Glomerular visceral epithelial cell (primary cell): ENCODE measurements at regions not wholly inside any gene's neighbourhood (a gene's known extent, or its start where the extent isn't known, plus 50 kb on each side); places are given as distances from the start of the nearest gene placed in this dataset.
"Not testable (repeated sequence)": the region's sequence is repeated elsewhere in the genome, so short reads cannot be mapped to it uniquely, and the experiment has no call there.

Experiments
- DNase-seq: peaks from one replicate; pipeline ENCODE4 v3.0.0-alpha.2; 2016; ENCODE audit errors: extremely low spot score

GRCh38 chr4:162943263-162943662 is 223.4 kb downstream of the NAF1 start:
- no peak for DNase-seq

GRCh38 chr4:162938738-162939485 is 227.8 kb downstream of the NAF1 start:
- no peak for DNase-seq

DNA sequence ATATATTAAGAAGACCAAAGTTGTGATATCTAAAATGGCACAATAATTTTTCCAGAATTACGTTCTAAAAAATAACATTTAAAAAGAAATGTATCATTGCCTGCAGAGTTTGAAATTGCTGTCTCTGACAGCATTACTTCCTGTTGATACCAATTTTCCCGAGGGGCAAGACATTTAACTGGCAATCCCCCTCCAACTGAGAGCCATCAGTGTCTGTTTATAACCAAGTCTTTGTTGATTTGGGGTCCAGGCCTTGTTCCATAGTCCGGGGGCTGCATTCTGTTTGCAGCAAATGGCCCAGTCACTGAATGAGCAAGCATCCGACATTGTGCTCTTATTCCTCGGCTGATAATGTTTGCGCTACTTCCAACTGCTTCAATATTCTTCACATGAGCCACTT is 231.5 kb downstream of the NAF1 start:
- DNase-seq, result no peak

- DNase-seq, result no peak
These were observed 235.4 kb downstream of the NAF1 start for GRCh38 chr4:162931286-162931685.

DNA sequence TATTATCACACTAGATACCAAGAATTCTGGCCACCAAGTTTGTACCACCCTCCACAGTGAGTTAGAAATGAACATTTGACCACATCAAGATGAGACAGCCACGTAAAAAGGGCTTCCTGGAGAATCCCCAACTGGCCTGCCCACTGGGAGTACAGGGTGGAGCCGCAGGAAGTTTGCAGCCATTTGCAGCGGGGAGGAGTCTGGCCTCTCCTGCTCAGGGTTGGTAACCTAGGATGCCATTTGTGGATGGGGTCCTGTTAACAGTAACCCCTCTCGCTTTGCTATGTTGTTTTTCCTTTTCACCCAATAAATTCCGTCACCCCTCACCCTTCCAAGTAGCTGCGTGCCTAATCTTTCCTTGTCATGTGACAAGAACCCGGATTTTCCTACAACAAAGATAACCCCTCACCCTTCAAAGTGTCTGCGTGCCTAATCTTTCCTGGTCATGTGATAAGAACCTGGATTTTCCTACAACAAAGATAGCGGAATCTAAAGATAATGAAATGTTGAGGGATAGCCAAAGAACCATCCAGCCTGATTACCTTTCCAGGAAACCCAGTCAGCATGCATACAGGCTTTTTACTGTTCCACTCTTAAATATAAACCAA is 245.4 kb downstream of the NAF1 start:
- DNase-seq, result no peak

- no peak for DNase-seq
These were observed 246.0 kb downstream of the NAF1 start for GRCh38 chr4:162920649-162921048.

- no peak for DNase-seq
These were observed 254.2 kb downstream of the NAF1 start for GRCh38 chr4:162912482-162912881.

DNA sequence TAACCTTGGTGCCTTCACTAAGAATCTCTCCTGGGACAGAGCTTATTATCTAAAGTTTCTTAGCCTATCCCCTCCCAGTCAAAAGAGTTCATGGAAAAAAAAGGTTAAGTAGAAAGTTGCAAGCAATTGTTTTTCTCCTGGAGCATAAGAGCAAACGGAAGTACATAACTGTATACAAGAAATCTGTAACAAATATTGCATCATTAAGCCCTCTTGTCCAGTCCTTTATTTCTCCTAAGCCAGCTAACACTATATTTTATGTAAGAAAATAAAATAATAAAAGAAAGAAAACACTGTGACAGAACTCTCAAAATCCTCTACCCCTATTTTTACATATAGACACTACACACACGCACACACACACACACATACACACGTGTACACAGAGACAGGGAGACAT is 255.3 kb downstream of the NAF1 start:
- no peak for DNase-seq

- DNase-seq, result no peak
These were observed 256.7 kb downstream of the NAF1 start for GRCh38 chr4:162909952-162910351.

- no peak for DNase-seq
These were observed 272.3 kb downstream of the NAF1 start for GRCh38 chr4:162894387-162894786.

GRCh38 chr4:162891788-162892707 is 274.6 kb downstream of the NAF1 start:
- DNase-seq, result peak; percentile 32

- no peak for DNase-seq
These were observed 288.6 kb downstream of the NAF1 start for GRCh38 chr4:162878096-162878495.

GRCh38 chr4:162874748-162875147 is 291.9 kb downstream of the NAF1 start:
- no peak for DNase-seq

DNA sequence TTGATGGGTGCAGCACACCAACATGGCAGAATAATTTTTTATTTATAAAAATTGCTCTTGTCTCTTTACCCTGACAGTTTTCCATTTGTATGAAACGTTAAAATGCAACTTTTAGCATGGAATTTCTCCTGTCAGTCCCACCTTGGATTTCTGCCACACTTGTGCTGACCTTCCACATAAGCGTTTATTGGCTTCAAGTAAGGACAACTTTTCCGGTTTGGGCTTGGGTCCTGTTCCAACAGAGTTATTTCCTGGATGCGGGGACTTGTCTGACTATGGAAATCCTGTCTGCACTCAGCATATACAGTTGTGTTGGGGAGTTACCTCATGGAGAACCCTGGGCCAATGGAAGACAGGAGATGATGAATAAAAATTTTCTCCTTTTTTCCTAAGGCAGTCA is 294.7 kb downstream of the NAF1 start:
- DNase-seq, result no peak

DNA sequence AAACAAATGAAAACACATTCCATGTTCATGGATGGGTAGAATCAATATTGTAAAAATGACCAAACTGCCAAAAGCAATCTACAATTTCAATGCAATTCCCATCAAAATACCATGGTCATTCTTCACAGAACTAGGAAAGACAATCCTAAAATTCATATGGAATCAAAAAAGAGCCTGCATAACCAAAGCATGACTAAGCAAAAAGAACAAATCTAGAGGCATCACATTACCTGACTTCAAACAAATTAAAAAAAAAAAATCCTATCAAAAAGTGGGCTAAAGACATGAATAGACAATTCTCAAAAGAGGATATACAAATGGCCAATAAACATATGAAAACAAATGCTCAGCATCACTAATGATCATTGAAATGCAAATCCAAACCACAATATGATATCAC is 297.5 kb downstream of the NAF1 start:
- DNase-seq, result no peak

GRCh38 chr4:162866565-162866964 is 300.1 kb downstream of the NAF1 start:
- DNase-seq, result no peak

GRCh38 chr4:162865102-162865501 is 301.6 kb downstream of the NAF1 start:
- DNase-seq, result no peak

DNA sequence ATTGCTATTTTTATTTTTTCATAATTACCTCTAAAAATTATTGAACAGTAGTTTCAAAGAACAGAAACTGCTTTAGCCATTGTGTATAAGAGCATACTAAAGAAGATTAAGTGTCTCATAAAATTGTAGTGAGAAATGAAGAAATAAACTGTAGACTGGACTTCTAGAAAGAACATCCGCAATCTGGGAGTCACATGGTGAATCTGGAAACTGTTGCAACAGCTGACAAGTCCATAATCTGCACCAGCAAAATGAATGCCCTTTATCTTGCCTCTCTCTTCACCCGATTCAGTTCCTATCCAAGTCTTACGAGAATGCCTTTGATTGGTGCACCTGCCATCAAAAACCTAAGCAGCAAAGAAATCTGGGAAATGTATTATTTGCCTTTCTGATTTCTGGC is 312.9 kb downstream of the NAF1 start:
- DNase-seq, result no peak

- no peak for DNase-seq
These were observed 314.0 kb downstream of the NAF1 start for GRCh38 chr4:162852642-162853041.

- DNase-seq, result not testable (repeated sequence)
These were observed 315.4 kb downstream of the NAF1 start for GRCh38 chr4:162851241-162851758.

- no peak for DNase-seq
These were observed 316.8 kb downstream of the NAF1 start for GRCh38 chr4:162849937-162850336.

GRCh38 chr4:162847945-162848549 is 318.6 kb downstream of the NAF1 start:
- no peak for DNase-seq
